Stimulated activated CD8-positive, alpha-beta memory T cell treated with anti-CD3 and anti-CD28 coated beads, Interleukin-15, amount 100 ng/mL, for 4 hours (primary cell): ENCODE measurements at regions not wholly inside any gene's neighbourhood (a gene's known extent, or its start where the extent isn't known, plus 50 kb on each side); places are given as distances from the start of the nearest gene placed in this dataset.

Source experiments
- DNase-seq, 2 donors: peaks; one replicate each; pipeline ENCODE4 v3.0.0-alpha.2; 2020; ENCODE audit warnings: low read depth in 2 of 2

- no peak for DNase-seq
Measured at GRCh38 chr13:50682002-50682401, 161.5 kb downstream of the DLEU7 start.

GRCh38 chr13:50682966-50683365 is 160.5 kb downstream of the DLEU7 start:
- DNase-seq: no peak

GRCh38 chr13:50684366-50684765 is 159.1 kb downstream of the DLEU7 start:
- DNase-seq: no peak

- DNase-seq: no peak
Measured at GRCh38 chr13:50685491-50685890, 158.0 kb downstream of the DLEU7 start.

DNA sequence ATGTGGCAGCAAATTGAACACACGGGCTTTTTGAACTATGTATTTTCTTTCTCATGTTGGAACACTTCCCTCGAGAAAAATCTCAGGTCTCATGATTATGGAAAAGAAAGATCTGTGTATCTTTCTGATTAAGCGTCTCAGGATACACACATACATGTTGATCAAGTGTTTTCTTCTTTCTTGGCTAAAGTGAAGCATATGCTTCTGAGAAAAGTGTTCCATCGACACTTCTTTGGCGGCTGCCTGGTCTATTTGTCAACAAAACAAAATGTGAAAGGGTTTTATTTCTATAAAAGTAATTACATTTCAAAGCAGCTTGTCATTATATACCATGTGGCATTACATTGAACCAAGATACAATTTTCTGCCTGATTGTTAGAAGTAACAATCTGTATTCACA is 157.5 kb downstream of the DLEU7 start:
- no peak for DNase-seq

DNA sequence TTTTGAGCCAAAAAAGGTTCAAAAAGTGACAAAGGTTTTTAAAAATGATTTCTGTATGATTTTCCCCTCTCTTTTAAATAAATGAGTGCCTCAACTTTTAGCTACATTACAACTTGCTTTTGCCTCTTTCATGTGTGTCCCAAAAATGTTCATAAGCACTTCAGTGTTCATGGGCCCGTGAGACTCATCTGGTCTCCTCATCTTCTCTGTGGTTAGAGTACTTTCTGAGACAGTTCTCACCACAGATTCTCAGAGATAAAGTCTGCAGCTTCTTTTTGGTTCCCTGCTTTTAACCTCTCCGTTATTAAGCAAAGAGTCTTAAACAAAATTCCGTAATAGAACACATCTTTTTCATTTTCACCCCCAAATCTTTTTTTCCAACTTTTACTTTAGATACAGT is 156.9 kb downstream of the DLEU7 start:
- no peak for DNase-seq

GRCh38 chr13:50687545-50687944 is 155.9 kb downstream of the DLEU7 start:
- DNase-seq: no peak

- DNase-seq: no peak
Measured at GRCh38 chr13:50690006-50690405, 153.5 kb downstream of the DLEU7 start.

DNA sequence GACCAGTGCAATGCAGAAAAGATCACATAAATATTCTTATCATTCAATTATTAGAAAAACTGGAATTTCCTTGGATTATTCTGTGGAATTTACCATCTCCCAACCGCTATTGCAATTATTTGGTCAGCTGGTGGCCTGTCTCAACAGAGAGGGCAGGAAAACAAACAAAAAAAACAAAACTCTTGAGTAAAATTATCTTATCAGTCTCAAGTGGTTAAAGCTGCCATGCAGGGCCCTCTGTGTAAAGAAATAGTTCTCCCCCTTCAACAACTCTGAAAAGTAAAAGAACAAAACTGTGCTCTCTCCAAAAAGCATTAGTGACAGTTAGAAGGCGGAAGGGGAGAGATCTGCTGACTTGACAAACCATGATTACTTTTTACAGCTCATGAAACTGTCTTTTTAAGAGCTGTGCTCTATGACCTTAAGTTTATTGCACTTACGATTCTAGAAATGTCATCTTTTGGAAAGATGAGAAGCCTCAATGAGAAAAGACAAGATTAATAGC is 152.3 kb downstream of the DLEU7 start:
- DNase-seq: no peak

- no peak for DNase-seq
Measured at GRCh38 chr13:50691681-50692263, 151.7 kb downstream of the DLEU7 start.

GRCh38 chr13:50692396-50692915 is 151.0 kb downstream of the DLEU7 start:
- DNase-seq: no peak

GRCh38 chr13:50693727-50694126 is 149.8 kb downstream of the DLEU7 start:
- no peak for DNase-seq

DNA sequence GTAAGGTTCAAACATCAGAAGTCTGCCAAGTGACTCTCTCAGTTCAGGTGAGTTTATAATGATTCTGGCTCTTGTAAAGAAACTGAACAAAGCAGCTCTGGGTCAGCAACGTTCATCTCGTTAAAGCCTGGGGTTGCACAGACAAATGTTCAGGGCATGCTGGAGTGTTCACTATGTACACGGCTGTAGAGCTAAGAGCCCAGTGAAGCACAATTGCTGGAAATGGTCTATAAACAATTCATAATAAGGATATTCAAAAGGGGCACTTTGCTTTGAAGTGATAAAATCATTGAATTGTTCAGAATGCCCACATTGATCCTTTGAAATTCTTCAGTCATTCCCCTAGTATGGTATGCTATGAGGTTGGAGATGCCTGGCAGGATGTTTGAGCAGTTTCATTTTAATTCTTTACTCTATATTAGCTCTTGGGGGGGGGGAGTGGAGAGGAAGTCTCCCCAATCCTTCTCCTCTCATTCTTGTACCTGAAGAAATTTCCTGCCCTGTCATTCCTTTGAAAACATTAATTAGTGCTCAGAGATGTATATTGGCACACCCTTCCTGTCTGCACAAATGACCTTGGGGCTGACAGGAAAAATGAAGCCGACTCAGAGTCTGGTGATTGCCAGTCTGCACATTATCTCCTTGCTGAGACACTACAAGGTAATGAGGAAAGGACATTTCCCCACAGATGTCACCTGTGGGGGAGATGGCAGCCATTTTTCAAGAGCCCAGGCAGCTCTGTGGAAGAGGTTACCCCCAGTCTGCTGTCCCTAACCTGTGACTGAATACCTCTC is 145.5 kb downstream of the DLEU7 start:
- DNase-seq: no peak

DNA sequence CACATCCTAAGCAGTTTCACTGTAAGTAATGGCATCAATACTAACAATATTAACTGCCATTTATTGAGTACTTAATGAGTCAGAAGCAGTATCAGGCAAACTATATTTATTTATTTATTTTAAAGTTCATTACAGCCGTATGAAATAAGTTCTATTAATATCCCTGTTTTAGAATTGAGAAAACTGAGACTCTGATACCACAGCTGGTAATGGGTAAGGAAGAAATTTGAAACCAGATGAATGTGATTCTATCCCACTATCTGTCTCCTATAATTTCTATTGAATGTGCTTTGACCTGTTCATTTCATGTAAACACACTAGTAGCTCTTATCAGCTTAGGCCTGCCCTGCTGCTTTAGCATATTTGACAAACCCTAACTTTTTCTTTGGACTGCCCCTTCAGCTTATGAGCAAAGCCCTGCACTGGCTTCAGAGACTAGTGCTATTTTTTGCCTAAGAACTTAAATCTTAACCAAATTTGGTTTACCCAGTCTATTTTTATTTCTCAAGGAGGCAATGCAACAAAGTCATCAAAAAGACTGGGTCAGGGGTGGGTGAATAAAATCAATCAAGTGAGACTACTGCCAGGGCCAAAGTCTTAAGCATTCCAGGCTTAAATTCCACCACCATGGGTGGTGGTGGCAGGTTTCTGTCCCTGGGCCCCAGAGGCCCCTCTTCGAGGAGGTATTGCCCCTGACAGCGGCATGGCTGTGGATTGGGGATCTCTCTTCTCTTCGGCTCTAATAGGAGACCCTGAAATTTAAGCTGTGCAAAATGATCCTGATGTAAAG is 143.4 kb downstream of the DLEU7 start:
- no peak for DNase-seq

DNA sequence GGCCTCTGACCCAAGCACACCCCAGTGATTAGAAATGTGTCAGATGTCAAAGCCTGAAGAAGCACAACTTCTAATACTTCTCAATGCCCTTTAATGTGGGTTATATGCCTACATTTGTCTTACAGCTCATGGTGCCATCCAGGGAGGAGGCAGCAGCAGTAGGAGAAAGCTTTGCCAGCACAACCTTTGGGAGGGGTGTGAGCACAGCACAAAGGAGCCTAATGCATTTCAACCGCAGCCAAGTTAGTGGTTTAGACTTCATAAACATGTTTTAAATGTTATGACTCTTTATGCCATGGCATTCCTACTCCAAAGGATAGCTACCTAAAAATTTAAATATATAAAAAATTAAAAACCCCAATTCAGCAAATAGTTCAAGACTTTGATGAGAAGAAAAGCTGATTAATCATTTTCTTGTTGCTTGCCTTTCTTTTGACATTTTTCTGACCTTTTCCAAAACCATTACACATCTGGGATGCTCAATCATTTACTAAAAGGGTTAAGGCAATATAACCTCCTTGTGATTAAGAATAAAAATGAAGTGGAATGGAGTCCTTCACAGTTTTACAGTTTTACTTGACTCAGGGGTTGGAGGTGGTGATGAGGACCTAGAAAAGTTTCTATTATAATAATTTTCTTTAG is 142.7 kb downstream of the DLEU7 start:
- no peak for DNase-seq

DNA sequence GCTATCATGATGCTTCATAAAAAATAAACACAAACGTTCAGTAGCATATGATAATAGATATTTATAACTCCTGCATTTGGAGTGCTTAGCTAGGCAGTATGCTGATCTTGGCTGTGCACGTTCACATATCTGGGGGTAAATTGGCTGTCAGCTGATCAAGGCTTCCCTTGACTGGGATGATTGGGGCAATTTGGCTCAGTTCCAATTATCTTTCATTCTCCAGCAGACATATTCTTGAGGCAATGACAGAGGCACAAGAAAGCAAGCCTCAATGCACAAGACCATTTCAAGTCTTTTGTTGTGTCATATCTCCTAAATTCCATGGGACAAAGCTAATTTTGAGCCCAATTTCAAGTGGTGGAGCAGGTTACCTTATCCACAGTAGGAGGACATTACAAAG is 142.0 kb downstream of the DLEU7 start:
- DNase-seq: no peak

DNA sequence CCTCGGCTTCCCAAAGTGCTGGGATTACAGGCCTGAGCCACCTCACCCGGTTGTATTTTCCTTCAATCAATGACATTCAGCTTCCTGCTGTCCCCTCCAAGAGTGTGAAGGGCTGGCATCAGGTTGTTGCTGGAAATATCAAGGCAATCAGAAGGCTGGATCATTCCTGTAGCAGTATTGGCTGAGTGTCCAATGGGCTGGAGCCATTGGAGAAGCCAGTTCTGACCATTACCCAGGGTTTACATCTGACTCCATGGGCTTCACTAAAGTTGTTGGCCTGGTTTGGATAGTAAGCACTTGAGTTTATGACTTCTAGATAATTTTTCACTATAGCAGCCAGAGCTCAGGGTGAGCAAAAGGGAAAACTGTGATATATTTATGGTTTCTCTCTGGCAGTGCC is 137.0 kb downstream of the DLEU7 start:
- no peak for DNase-seq

- no peak for DNase-seq
Measured at GRCh38 chr13:50707628-50708027, 135.9 kb downstream of the DLEU7 start.

DNA sequence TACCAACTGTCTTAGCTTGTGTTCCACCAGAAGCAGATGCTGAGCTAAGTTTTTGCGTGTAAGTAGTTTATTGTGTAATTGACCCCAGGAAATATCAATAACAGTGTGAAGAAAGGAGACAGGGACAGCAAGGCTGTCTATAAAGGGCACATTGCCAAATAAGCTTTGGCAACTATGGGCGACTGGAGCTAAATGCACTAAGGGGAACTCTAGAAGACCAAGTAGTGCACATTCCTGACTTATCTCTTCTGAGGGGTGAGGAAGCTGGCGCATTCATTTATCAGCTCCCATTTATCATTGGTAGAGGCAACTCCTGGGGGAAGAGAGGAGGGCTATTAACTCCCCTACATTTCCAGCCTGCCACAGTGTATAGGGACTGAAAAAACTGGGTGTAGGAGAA is 135.0 kb downstream of the DLEU7 start:
- no peak for DNase-seq

GRCh38 chr13:50709058-50709457 is 134.4 kb downstream of the DLEU7 start:
- no peak for DNase-seq

DNA sequence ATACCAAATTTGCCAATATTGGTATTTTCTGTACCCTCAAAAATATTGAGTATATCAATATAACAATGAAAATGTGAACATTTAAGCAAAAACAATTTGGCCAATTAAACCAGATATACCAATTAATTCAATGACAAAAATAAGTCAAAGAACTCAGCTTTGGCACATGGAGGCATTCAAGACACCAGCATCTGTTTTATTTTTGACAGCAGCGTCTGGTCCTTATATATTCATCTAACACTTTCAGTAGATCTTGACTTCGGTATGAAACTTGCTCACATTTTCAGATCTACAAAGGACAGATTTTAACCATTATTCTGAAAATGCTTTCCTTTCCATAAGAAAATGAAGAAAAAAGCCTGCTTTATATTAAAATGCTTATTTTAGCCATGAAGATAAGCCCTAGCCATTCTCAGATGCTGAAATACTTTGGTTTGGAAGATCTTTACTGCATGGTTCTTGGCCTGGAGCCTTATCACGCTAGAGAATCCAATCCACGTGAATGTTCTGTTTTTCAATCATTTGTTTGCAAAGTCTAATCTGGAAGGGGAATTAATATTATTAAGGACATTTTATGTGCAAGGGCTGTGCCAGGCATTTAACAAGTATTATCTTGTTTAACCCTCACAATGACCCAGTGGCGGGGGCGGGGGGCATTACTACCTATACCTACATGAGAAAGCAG is 132.2 kb downstream of the DLEU7 start:
- DNase-seq: no peak
